GM06990 (cell line): ENCODE measurements at regions not wholly inside any gene's neighbourhood (a gene's known extent, or its start where the extent isn't known, plus 50 kb on each side); places are given as distances from the start of the nearest gene placed in this dataset.

Experiments used
- DNase-seq: peaks from one replicate; pipeline ENCODE4 v3.0.0-alpha.2; 2011; ENCODE audit not compliant: insufficient read length; ENCODE audit errors: extremely low read depth
- H3K27me3 ChIP-seq: replicated peaks from 2 replicates; pipeline ENCODE4 v1.6.0; 2011; ENCODE audit warnings: low read length; ENCODE audit not compliant: control insufficient read depth, insufficient read depth
- H3K36me3 ChIP-seq: 2 replicates; pipeline ENCODE4 v1.5.1; 2011; ENCODE audit warnings: low read length; ENCODE audit not compliant: control insufficient read depth, insufficient read depth
- H3K4me3 ChIP-seq: replicated peaks from 2 replicates; pipeline ENCODE4 v1.5.1; 2011; ENCODE audit warnings: low read depth, mild to moderate bottlenecking, control low read depth, low read length
- TF ChIP-seq, protein P1 (sequence below): IDR thresholded peaks from 2 replicates; pipeline ENCODE4 v1.5.1; 2011; ENCODE audit warnings: low read length, control low read depth, mild to moderate bottlenecking, inconsistent platforms; ENCODE audit not compliant: insufficient read depth, poor library complexity, severe bottlenecking

GRCh38 chr20:61106438-61106837 lies 145.6 kb upstream of the CDH4 start:
- DNase-seq = no peak
- no peak overlapping the region for H3K4me3 ChIP-seq
- no peaks in the 10 kb centered on the region for H3K27me3 ChIP-seq
- no peaks in the 10 kb centered on the region for H3K36me3 ChIP-seq
- TF ChIP-seq, protein P1, sequence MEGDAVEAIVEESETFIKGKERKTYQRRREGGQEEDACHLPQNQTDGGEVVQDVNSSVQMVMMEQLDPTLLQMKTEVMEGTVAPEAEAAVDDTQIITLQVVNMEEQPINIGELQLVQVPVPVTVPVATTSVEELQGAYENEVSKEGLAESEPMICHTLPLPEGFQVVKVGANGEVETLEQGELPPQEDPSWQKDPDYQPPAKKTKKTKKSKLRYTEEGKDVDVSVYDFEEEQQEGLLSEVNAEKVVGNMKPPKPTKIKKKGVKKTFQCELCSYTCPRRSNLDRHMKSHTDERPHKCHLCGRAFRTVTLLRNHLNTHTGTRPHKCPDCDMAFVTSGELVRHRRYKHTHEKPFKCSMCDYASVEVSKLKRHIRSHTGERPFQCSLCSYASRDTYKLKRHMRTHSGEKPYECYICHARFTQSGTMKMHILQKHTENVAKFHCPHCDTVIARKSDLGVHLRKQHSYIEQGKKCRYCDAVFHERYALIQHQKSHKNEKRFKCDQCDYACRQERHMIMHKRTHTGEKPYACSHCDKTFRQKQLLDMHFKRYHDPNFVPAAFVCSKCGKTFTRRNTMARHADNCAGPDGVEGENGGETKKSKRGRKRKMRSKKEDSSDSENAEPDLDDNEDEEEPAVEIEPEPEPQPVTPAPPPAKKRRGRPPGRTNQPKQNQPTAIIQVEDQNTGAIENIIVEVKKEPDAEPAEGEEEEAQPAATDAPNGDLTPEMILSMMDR = no peak

- Histone ChIP-seq H3K27me3 (no peaks in the 10 kb centered on the region), H3K4me3 (no peak overlapping the region), H3K36me3 (no peaks in the 10 kb centered on the region)
- TF ChIP-seq, protein P1 = no peak
- no peak for DNase-seq
Observed at GRCh38 chr20:61109221-61109805, 142.7 kb upstream of the CDH4 start.

DNA sequence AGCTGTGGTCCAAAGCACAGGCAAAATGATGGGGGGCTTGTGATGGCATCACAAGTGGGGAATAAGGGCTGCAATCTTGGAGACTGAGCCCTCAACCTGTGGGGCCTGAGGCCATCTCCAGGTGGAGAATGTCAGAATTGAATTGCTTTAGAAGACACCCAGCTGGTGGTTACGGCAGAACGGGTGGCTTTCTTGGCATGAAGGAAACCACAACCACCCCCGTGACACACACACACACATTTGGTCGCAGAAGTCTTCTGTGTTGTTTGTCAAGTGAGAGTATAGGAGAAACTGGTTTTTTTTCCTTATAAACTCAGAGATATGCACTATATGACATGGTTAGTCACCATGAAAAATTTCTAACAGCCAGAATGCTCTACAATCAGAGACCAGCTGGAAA lies 139.5 kb upstream of the CDH4 start:
- Histone ChIP-seq H3K36me3 (no peaks in the 10 kb centered on the region), H3K4me3 (no peak overlapping the region), H3K27me3 (no peaks in the 10 kb centered on the region)
- TF ChIP-seq, protein P1 = no peak
- no peak for DNase-seq

DNA sequence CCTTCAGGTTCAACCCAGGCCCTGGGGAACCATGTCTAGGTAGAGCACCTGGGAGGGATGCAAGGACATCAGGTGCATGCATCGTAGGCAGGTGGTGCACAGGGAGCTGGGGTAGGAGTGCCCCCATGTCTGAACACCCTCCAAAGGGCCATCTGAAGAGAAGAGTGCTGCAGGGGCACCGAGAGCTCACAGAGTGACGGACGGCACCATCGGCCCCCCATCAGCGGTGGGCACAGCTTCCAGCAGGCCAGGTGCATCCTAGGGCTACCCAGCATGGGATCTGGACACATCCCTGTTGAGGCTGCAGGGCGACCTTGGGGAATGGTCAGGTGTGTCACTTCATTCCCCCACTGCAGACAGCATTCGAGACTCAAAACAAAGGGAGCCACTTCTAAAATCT lies 138.3 kb upstream of the CDH4 start:
- no peak for DNase-seq
- no peaks in the 10 kb centered on the region for H3K36me3 ChIP-seq
- TF ChIP-seq, protein P1 = no peak
- H3K4me3 ChIP-seq = no peak overlapping the region
- H3K27me3 ChIP-seq = no peaks in the 10 kb centered on the region

DNA sequence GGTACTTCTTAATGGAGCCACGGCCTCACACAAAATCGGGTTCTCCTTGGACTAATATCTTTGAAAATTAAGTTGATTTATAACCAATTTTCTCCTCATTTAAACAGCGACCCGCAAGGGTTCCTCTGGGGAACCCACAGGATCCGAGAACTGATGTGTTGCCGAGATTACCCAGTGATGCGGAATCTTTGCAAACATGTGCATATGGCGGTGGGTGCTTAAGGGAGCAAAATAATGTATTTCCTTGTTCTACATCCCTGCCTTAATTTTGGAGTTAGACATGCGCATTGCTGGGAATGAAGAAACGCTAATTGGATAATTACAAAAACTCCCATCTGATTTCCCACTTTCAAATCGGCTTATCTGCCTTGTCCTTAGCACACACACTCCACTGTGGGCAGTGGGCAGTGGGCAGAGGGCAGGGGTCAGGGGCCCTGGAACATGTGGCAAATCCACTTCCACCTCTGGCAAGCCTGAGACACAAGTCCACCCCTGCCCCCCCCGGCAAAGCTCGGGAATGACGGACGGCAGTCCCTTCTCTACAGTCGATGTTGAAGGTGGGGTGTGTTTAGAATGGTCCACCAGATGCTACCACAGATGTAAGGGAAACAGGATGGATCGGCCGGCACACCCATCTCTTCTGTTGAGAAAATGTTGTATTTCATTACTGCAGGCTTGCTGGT lies 137.4 kb upstream of the CDH4 start:
- Histone ChIP-seq H3K36me3 (no peaks in the 10 kb centered on the region), H3K4me3 (no peak overlapping the region), H3K27me3 (no peaks in the 10 kb centered on the region)
- TF ChIP-seq, protein P1 = no peak
- no peak for DNase-seq
